H9 (cell line): ENCODE measurements at regions not wholly inside any gene's neighbourhood (a gene's known extent, or its start where the extent isn't known, plus 50 kb on each side); places are given as distances from the start of the nearest gene placed in this dataset.

Experiments
- DNase-seq: peaks from one replicate; pipeline ENCODE4 v3.0.0-alpha.2; 2017
- H2AFZ ChIP-seq: one replicate; pipeline ENCODE4 v1.6.1; 2013; ENCODE audit warnings: mild to moderate bottlenecking, low read length, control low read depth, moderate library complexity
- H2AK5ac ChIP-seq: 2 replicates; pipeline ENCODE4 v1.6.1; 2013; ENCODE audit warnings: low read length, control low read depth, mixed read lengths; ENCODE audit not compliant: insufficient read length
- H2BK120ac ChIP-seq: one replicate; pipeline ENCODE4 v1.6.1; 2013; ENCODE audit warnings: low read depth, mild to moderate bottlenecking, low read length, control low read depth, inconsistent platforms; ENCODE audit not compliant: poor library complexity, severe bottlenecking
- H2BK12ac ChIP-seq: 2 replicates; pipeline ENCODE4 v1.6.1; 2013; ENCODE audit warnings: low read length, control low read depth, mixed read lengths, low read depth; ENCODE audit not compliant: insufficient read length
- H2BK15ac ChIP-seq: 2 replicates; pipeline ENCODE4 v1.6.1; 2013; ENCODE audit warnings: low read depth, low read length, control low read depth
- H2BK20ac ChIP-seq: one replicate; pipeline ENCODE4 v1.6.1; 2013; ENCODE audit warnings: low read depth, mild to moderate bottlenecking, low read length, control low read depth, inconsistent platforms; ENCODE audit not compliant: poor library complexity, severe bottlenecking
- H2BK5ac ChIP-seq: 2 replicates; pipeline ENCODE4 v1.6.1; 2013; ENCODE audit warnings: low read length, control low read depth, mixed read lengths; ENCODE audit not compliant: insufficient read length
- H3K14ac ChIP-seq: 2 replicates; pipeline ENCODE4 v1.6.1; 2013; ENCODE audit warnings: low read length, control low read depth; ENCODE audit not compliant: insufficient read depth
- H3K18ac ChIP-seq: 2 replicates; pipeline ENCODE4 v1.6.1; 2013; ENCODE audit warnings: low read depth, mild to moderate bottlenecking, mixed read lengths, low read length, control low read depth; ENCODE audit not compliant: insufficient read length
- H3K23ac ChIP-seq: 2 replicates; pipeline ENCODE4 v1.6.1; 2013; ENCODE audit warnings: low read length, control low read depth, mixed read lengths, low read depth; ENCODE audit not compliant: insufficient read length
- H3K23me2 ChIP-seq: 2 replicates; pipeline ENCODE4 v1.6.1; 2013; ENCODE audit warnings: low read depth, mild to moderate bottlenecking, mixed read lengths, low read length, control low read depth; ENCODE audit not compliant: insufficient read length, poor library complexity, severe bottlenecking
- H3K27ac ChIP-seq: 2 replicates; pipeline ENCODE4 v1.5.1; 2013; ENCODE audit warnings: low read length, control low read depth, mixed read lengths, low read depth; ENCODE audit not compliant: insufficient read length
- H3K27me3 ChIP-seq: 2 replicates; pipeline ENCODE4 v1.6.1; 2013; ENCODE audit warnings: low read length, control low read depth, inconsistent platforms; ENCODE audit not compliant: insufficient read depth
- H3K4ac ChIP-seq: 2 replicates; pipeline ENCODE4 v1.6.1; 2013; ENCODE audit warnings: low read depth, mild to moderate bottlenecking, control low read depth, inconsistent platforms, low read length, moderate library complexity
- H3K4me1 ChIP-seq: 2 replicates; pipeline ENCODE4 v1.6.1; 2013; ENCODE audit warnings: low read length, control low read depth, inconsistent platforms; ENCODE audit not compliant: insufficient read depth
- H3K4me2 ChIP-seq: 2 replicates; pipeline ENCODE4 v1.6.1; 2013; ENCODE audit warnings: low read length, control low read depth, mixed read lengths; ENCODE audit not compliant: insufficient read length, insufficient read depth
- H3K56ac ChIP-seq: 2 replicates; pipeline ENCODE4 v1.6.1; 2013; ENCODE audit warnings: low read depth, mild to moderate bottlenecking, mixed read lengths, low read length, control low read depth; ENCODE audit not compliant: insufficient read length
- H3K79me1 ChIP-seq: 2 replicates; pipeline ENCODE4 v1.6.1; 2013; ENCODE audit warnings: low read depth, mild to moderate bottlenecking, moderate library complexity, low read length, control low read depth, inconsistent platforms; ENCODE audit not compliant: insufficient read depth, poor library complexity, severe bottlenecking
- H3K79me2 ChIP-seq: 2 replicates; pipeline ENCODE4 v1.6.1; 2013; ENCODE audit warnings: low read length, control low read depth, inconsistent platforms; ENCODE audit not compliant: insufficient read depth
- H3K9ac ChIP-seq: 2 replicates; pipeline ENCODE4 v1.6.1; 2013; ENCODE audit warnings: low read length, control low read depth, mixed read lengths; ENCODE audit not compliant: insufficient read length; ENCODE audit errors: extremely low read depth
- H3K9me3 ChIP-seq: one replicate; pipeline ENCODE4 v1.6.1; 2013; ENCODE audit warnings: low read depth, low read length, inconsistent platforms; ENCODE audit not compliant: control insufficient read depth
- H3T11ph ChIP-seq: one replicate; pipeline ENCODE4 v1.6.1; 2013; ENCODE audit warnings: mild to moderate bottlenecking, low read length, control low read depth, inconsistent platforms
- H4K20me1 ChIP-seq: one replicate; pipeline ENCODE4 v1.6.1; 2013; ENCODE audit not compliant: control insufficient read depth, insufficient read length, insufficient read depth
- H4K5ac ChIP-seq: 2 replicates; pipeline ENCODE4 v1.6.1; 2013; ENCODE audit warnings: low read depth, mild to moderate bottlenecking, mixed read lengths, low read length, control low read depth; ENCODE audit not compliant: insufficient read length
- H4K8ac ChIP-seq: replicated peaks from 2 replicates; pipeline ENCODE4 v1.6.1; 2013; ENCODE audit warnings: low read length, control low read depth, mixed read lengths, low read depth; ENCODE audit not compliant: insufficient read length
- H4K91ac ChIP-seq: 2 replicates; pipeline ENCODE4 v1.6.1; 2013; ENCODE audit warnings: low read depth, mild to moderate bottlenecking, moderate library complexity, mixed read lengths, low read length, control low read depth; ENCODE audit not compliant: insufficient read length
- H3K27ac Mint-ChIP-seq, 3 experiments: 2 replicates in 2 of 3; 3 replicates in 1 of 3; pipeline ENCODE4 v1.8.0; 2020 to 2021; ENCODE audit warnings: mixed read lengths in 3 of 3, mild to moderate bottlenecking in 1 of 3, moderate library complexity in 1 of 3
- H3K27me3 Mint-ChIP-seq: 2 replicates; pipeline ENCODE4 v1.8.0; 2021; ENCODE audit warnings: low read depth, mild to moderate bottlenecking, moderate library complexity, mixed read lengths
- H3K36me3 Mint-ChIP-seq, 3 experiments: 2 replicates in 2 of 3; 3 replicates in 1 of 3; pipeline ENCODE4 v1.8.0; 2020 to 2021; ENCODE audit warnings: low read depth in 3 of 3, mixed read lengths in 3 of 3; ENCODE audit not compliant: insufficient read depth in 1 of 3
- H3K4me1 Mint-ChIP-seq, 2 experiments: 2 replicates each; pipeline ENCODE4 v1.8.0; 2020; ENCODE audit warnings: mixed read lengths in 2 of 2
- H3K4me3 Mint-ChIP-seq, 2 experiments: 2 replicates in 1 of 2; 3 replicates in 1 of 2; pipeline ENCODE4 v1.8.0; 2020 to 2021; ENCODE audit warnings: mild to moderate bottlenecking in 2 of 2, mixed read lengths in 2 of 2, moderate library complexity in 1 of 2
- H3K9me3 Mint-ChIP-seq, 2 experiments: 2 replicates in 1 of 2; 3 replicates in 1 of 2; pipeline ENCODE4 v1.8.0; 2020; ENCODE audit warnings: mild to moderate bottlenecking in 2 of 2, mixed read lengths in 2 of 2, moderate library complexity in 1 of 2
- WGBS: extraction: QIAGEN DNeasy Blood & Tissue Kit; methylation state at CpG from one replicate; pipeline ENCODE4 v1.1.7; 2013; ENCODE audit warnings: missing lambda C conversion rate, low lambda C conversion rate, mixed read lengths; ENCODE audit not compliant: insufficient read length; ENCODE audit errors: extremely low coverage; 5-methylcytosine and 5-hydroxymethylcytosine counted together
- TF ChIP-seq, protein P1 (sequence below): fragments of 200-600 bp; sonication (generic); conservative IDR thresholded peaks from 3 replicates; pipeline ENCODE4 v1.8.0; 2021; ENCODE audit warnings: antibody characterized with exemption, mild to moderate bottlenecking

GRCh38 chrX:137418086-137418485, 147.8 kb upstream of the ZIC3 start:
- Histone ChIP-seq H3T11ph (no peak overlapping the region), H3K18ac (no peak overlapping the region), H2BK20ac (no peak overlapping the region), H3K4me2 (no peak overlapping the region), H4K5ac (no peak overlapping the region), H3K27ac (no peak overlapping the region), H3K9me3 (no peaks in the 10 kb centered on the region), H3K79me2 (no peaks in the 10 kb centered on the region), H3K79me1 (no peaks in the 10 kb centered on the region), H3K27me3 (peaks cover 13% of the 10 kb centered on the region; the same call in 1 of the 2 replicates), H4K20me1 (no peaks in the 10 kb centered on the region), H2BK15ac (no peak overlapping the region), H2BK120ac (no peak overlapping the region), H3K14ac (no peak overlapping the region), H4K8ac (no peak overlapping the region), H2BK12ac (no peak overlapping the region), H4K91ac (no peak overlapping the region), H2BK5ac (no peak overlapping the region), H3K56ac (no peak overlapping the region), H3K4ac (no peak overlapping the region), H3K4me1 (no peaks in the 10 kb centered on the region; the same call in 1 of the 2 replicates), H3K23ac (no peak overlapping the region), H2AK5ac (no peak overlapping the region), H3K9ac (no peak overlapping the region), H3K23me2 (no peaks in the 10 kb centered on the region), H2AFZ (no peak overlapping the region)
- WGBS, result no CpG with 5 or more reads among the region's 2 CpGs
- Mint-ChIP-seq H3K9me3 (peaks cover 0 to 45% of the 10 kb centered on the region in 2 experiments; a peak in 2 of 5 replicates), H3K4me3 (no peak overlapping the region), H3K4me1 (peaks cover 1 to 4% of the 10 kb centered on the region in 2 experiments; a peak in 3 of 4 replicates), H3K27me3 (peaks cover 33% of the 10 kb centered on the region), H3K36me3 (no peaks in the 10 kb centered on the region; a peak in 1 of 7 replicates), H3K27ac (no peak overlapping the region)
- no peak for DNase-seq
- TF ChIP-seq, protein P1, sequence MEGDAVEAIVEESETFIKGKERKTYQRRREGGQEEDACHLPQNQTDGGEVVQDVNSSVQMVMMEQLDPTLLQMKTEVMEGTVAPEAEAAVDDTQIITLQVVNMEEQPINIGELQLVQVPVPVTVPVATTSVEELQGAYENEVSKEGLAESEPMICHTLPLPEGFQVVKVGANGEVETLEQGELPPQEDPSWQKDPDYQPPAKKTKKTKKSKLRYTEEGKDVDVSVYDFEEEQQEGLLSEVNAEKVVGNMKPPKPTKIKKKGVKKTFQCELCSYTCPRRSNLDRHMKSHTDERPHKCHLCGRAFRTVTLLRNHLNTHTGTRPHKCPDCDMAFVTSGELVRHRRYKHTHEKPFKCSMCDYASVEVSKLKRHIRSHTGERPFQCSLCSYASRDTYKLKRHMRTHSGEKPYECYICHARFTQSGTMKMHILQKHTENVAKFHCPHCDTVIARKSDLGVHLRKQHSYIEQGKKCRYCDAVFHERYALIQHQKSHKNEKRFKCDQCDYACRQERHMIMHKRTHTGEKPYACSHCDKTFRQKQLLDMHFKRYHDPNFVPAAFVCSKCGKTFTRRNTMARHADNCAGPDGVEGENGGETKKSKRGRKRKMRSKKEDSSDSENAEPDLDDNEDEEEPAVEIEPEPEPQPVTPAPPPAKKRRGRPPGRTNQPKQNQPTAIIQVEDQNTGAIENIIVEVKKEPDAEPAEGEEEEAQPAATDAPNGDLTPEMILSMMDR, result no peak
